Astrocyte (in vitro differentiated cells and primary cell): ENCODE measurements at regions not wholly inside any gene's neighbourhood (a gene's known extent, or its start where the extent isn't known, plus 50 kb on each side); places are given as distances from the start of the nearest gene placed in this dataset.
A peak's percentile ranks its signal among the peaks of the same experiment; 100 is the strongest.
"Not testable (repeated sequence)": the region's sequence is repeated elsewhere in the genome, so short reads cannot be mapped to it uniquely, and the experiment has no call there.

Experiments
- DNase-seq: peaks from one replicate; pipeline ENCODE4 v3.0.0-alpha.2; 2010; ENCODE audit warnings: low read depth
- FAIRE-seq: peaks from 2 replicates; lab custom pipeline; 2011; peaks lifted over from hg19 to GRCh38; lab: Jason Lieb, UNC
- H2AFZ ChIP-seq: 2 replicates; pipeline ENCODE4 v1.6.0; 2012; ENCODE audit warnings: low read depth, low read length, inconsistent platforms
- H3K27ac ChIP-seq: 2 replicates; pipeline ENCODE4 v1.5.1; 2011; ENCODE audit warnings: low read depth, low read length, inconsistent platforms
- H3K27me3 ChIP-seq: 2 replicates; pipeline ENCODE4 v1.6.0; 2011; ENCODE audit warnings: low read length, inconsistent platforms; ENCODE audit not compliant: insufficient read depth
- H3K36me3 ChIP-seq: 2 replicates; pipeline ENCODE4 v1.5.1; 2011; ENCODE audit warnings: low read length, inconsistent platforms; ENCODE audit not compliant: insufficient read depth
- H3K4me1 ChIP-seq: 2 replicates; pipeline ENCODE4 v1.5.1; 2011; ENCODE audit warnings: low read length, inconsistent platforms; ENCODE audit not compliant: insufficient read depth
- H3K4me2 ChIP-seq: 2 replicates; pipeline ENCODE4 v1.6.0; 2012; ENCODE audit warnings: low read length, inconsistent platforms
- H3K4me3 ChIP-seq: 2 replicates; pipeline ENCODE4 v1.5.1; 2011; ENCODE audit warnings: low read depth, mild to moderate bottlenecking, low read length, inconsistent platforms; ENCODE audit not compliant: insufficient read depth
- H3K79me2 ChIP-seq: 2 replicates; pipeline ENCODE4 v1.6.0; 2012; ENCODE audit warnings: mild to moderate bottlenecking, low read length, inconsistent platforms; ENCODE audit not compliant: insufficient read depth
- H3K9ac ChIP-seq: 2 replicates; pipeline ENCODE4 v1.6.0; 2012; ENCODE audit warnings: mild to moderate bottlenecking, low read length, inconsistent platforms
- H3K9me3 ChIP-seq: 2 replicates; pipeline ENCODE4 v1.5.1; 2012; ENCODE audit warnings: low read depth, mild to moderate bottlenecking, low read length, inconsistent platforms; ENCODE audit not compliant: insufficient read depth
- H4K20me1 ChIP-seq: 2 replicates; pipeline ENCODE4 v1.6.0; 2012; ENCODE audit warnings: low read length, inconsistent platforms; ENCODE audit not compliant: insufficient read depth
- H3K27ac Mint-ChIP-seq: one replicate; pipeline ENCODE4 v1.8.0; 2021; ENCODE audit warnings: mild to moderate bottlenecking, mixed read lengths; ENCODE audit not compliant: unreplicated experiment
- H3K27me3 Mint-ChIP-seq: one replicate; pipeline ENCODE4 v1.8.0; 2021; ENCODE audit warnings: low read depth, mixed read lengths; ENCODE audit not compliant: unreplicated experiment
- H3K36me3 Mint-ChIP-seq: one replicate; pipeline ENCODE4 v1.8.0; 2021; ENCODE audit warnings: low read depth, mixed read lengths; ENCODE audit not compliant: unreplicated experiment
- H3K4me1 Mint-ChIP-seq: one replicate; pipeline ENCODE4 v1.8.0; 2021; ENCODE audit warnings: low read depth, mixed read lengths; ENCODE audit not compliant: unreplicated experiment
- H3K4me3 Mint-ChIP-seq: one replicate; pipeline ENCODE4 v1.8.0; 2021; ENCODE audit warnings: mild to moderate bottlenecking, moderate library complexity, mixed read lengths; ENCODE audit not compliant: unreplicated experiment
- H3K9me3 Mint-ChIP-seq: one replicate; pipeline ENCODE4 v1.8.0; 2021; ENCODE audit warnings: mild to moderate bottlenecking, mixed read lengths; ENCODE audit not compliant: unreplicated experiment
- CTCF ChIP-seq: IDR thresholded peaks from 2 replicates; pipeline ENCODE4 v1.5.1; 2011; ENCODE audit warnings: low read depth, mild to moderate bottlenecking, inconsistent platforms, low read length, moderate library complexity; ENCODE audit not compliant: insufficient read depth
- EZH2 ChIP-seq: IDR thresholded peaks from 2 replicates; pipeline ENCODE4 v1.6.1; 2012; ENCODE audit warnings: mild to moderate bottlenecking, low read length, inconsistent platforms; ENCODE audit not compliant: insufficient read depth

- Mint-ChIP-seq H3K36me3 (no peaks in the 10 kb centered on the region), H3K9me3 (no peaks in the 10 kb centered on the region), H3K27ac (peak overlapping the region; percentile 11), H3K4me1 (peaks cover 9% of the 10 kb centered on the region), H3K4me3 (no peak overlapping the region), H3K27me3 (no peaks in the 10 kb centered on the region)
- no peaks in the 10 kb centered on the region for H3K9me3 ChIP-seq
- H3K27ac ChIP-seq: no peak overlapping the region
- H3K4me1 ChIP-seq: no peaks in the 10 kb centered on the region
- no peaks in the 10 kb centered on the region for H4K20me1 ChIP-seq
- H3K9ac ChIP-seq: no peak overlapping the region
- no peak overlapping the region for H2AFZ ChIP-seq
- no peaks in the 10 kb centered on the region for H3K79me2 ChIP-seq
- no peak for DNase-seq
- no peak for TF ChIP-seq CTCF
- no peak for TF ChIP-seq EZH2
- H3K27me3 ChIP-seq: no peaks in the 10 kb centered on the region
- H3K4me2 ChIP-seq: no peak overlapping the region
- FAIRE-seq: no peak
- H3K36me3 ChIP-seq: no peaks in the 10 kb centered on the region
- H3K4me3 ChIP-seq: no peak overlapping the region
These were observed 218.9 kb downstream of the USP22 start for GRCh38 chr17:20823905-20824304.

- Mint-ChIP-seq H3K9me3 (no peaks in the 10 kb centered on the region), H3K36me3 (no peaks in the 10 kb centered on the region), H3K27me3 (no peaks in the 10 kb centered on the region), H3K27ac (no peak overlapping the region), H3K4me1 (peaks cover 9% of the 10 kb centered on the region), H3K4me3 (no peak overlapping the region)
- no peak for DNase-seq
- Histone ChIP-seq H4K20me1 (no peaks in the 10 kb centered on the region), H3K9ac (no peak overlapping the region), H3K36me3 (no peaks in the 10 kb centered on the region), H2AFZ (no peak overlapping the region), H3K9me3 (no peaks in the 10 kb centered on the region), H3K4me3 (no peak overlapping the region), H3K79me2 (no peaks in the 10 kb centered on the region), H3K27ac (no peak overlapping the region), H3K4me2 (no peak overlapping the region), H3K27me3 (no peaks in the 10 kb centered on the region), H3K4me1 (no peaks in the 10 kb centered on the region)
- TF ChIP-seq EZH2: no peak
- no peak for TF ChIP-seq CTCF
- FAIRE-seq: no peak
These were observed 217.3 kb downstream of the USP22 start for GRCh38 chr17:20825539-20825938.

DNA sequence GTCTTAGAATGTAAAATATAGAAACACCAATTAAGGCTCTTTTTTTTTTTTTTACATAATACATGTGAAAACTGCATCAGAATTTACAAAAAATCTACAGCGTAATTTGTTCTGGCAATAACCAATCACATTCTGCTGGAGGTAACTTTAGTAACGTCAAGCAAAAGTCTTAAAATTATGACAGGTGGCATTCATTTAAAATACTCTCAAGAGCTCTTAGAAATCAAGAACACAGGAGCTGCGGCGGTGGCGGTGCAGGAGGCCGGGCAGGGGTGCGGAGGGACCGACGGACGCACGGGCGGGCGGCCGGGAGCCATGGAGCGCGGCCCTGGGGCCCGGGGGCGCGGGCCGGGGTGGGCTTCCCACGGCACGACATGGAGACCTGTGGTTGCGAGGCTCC lies 202.4 kb downstream of the USP22 start:
- H3K27ac Mint-ChIP-seq, H3K4me1 Mint-ChIP-seq: not testable (repeated sequence)
- H3K4me3 Mint-ChIP-seq: peak overlapping the region; percentile 14

DNA sequence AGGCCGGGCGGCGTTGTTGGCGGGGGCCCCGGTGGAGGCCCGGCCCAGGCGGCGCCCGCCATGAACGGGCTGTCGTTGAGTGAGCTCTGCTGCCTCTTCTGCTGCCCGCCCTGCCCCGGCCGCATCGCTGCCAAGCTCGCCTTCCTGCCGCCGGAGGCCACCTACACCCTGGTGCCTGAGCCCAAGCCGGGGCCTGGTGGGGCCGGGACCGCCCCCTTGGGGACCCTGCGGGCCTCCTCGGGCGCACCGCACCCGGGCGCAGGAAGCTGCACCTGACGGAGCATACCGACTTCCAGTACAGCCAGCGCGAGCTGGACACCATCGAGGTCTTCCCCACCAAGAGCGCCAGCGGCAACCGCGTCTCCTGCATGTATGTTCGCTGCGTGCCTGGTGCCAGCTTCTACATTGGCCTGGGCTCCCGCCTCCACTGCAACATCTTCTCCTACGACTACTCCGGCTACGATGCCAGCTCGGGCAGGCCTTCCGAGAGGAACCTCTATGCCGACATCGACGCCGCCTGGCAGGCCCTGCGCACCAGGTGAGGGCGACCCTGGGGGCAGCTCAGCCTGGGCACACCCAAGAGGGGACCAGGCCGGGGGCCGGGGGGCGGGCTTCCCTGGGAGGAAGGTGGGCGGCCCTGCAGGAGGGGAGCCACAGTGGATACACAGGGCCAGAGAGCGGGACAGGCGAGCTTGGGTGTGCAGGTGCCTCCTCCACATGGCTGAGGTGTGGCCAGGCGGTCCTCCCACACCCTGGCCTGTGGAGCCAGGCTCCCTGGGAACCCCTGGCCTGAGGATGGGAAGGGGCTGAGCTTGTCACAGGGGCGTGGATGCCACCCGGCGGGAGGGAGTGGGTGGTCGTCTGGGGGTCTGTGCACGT lies 201.6 kb downstream of the USP22 start:
- H3K27ac ChIP-seq, H3K9me3 Mint-ChIP-seq, H3K27ac Mint-ChIP-seq, H3K4me1 Mint-ChIP-seq, DNase-seq, H3K9me3 ChIP-seq, H3K36me3 Mint-ChIP-seq, H3K27me3 ChIP-seq, H3K4me2 ChIP-seq, H3K4me3 Mint-ChIP-seq, H4K20me1 ChIP-seq, H3K4me1 ChIP-seq, H3K4me3 ChIP-seq, H3K9ac ChIP-seq, H3K79me2 ChIP-seq, FAIRE-seq, H2AFZ ChIP-seq, H3K36me3 ChIP-seq: not testable (repeated sequence)
- H3K27me3 Mint-ChIP-seq: peaks cover 16% of the 10 kb centered on the region

More for the DNA sequence above, 202.4 kb downstream of the USP22 start:
- H3K9me3 ChIP-seq, FAIRE-seq, H3K27me3 ChIP-seq, H3K4me3 ChIP-seq, H3K79me2 ChIP-seq, H3K9ac ChIP-seq, H3K27ac ChIP-seq, H2AFZ ChIP-seq, H4K20me1 ChIP-seq, H3K36me3 Mint-ChIP-seq, H3K4me1 ChIP-seq, DNase-seq, H3K4me2 ChIP-seq, H3K9me3 Mint-ChIP-seq, H3K36me3 ChIP-seq: not testable (repeated sequence)
- peaks cover 16% of the 10 kb centered on the region for H3K27me3 Mint-ChIP-seq

- not testable (repeated sequence) for H3K36me3 Mint-ChIP-seq
These were observed 200.8 kb downstream of the USP22 start for GRCh38 chr17:20842012-20842411.

More at GRCh38 chr17:20842012-20842411, 200.8 kb downstream of the USP22 start:
- not testable (repeated sequence) for H3K27ac Mint-ChIP-seq, H2AFZ ChIP-seq, H3K4me2 ChIP-seq, H3K9me3 ChIP-seq, H3K27me3 ChIP-seq, H3K27ac ChIP-seq, FAIRE-seq, H3K9ac ChIP-seq, H3K4me3 Mint-ChIP-seq, H3K4me1 Mint-ChIP-seq, H3K36me3 ChIP-seq, DNase-seq, H3K9me3 Mint-ChIP-seq, H3K79me2 ChIP-seq, H4K20me1 ChIP-seq, H3K4me3 ChIP-seq, H3K4me1 ChIP-seq
- peaks cover 16% of the 10 kb centered on the region for H3K27me3 Mint-ChIP-seq
